HG03045 (cell line): ENCODE measurements at regions not wholly inside any gene's neighbourhood (a gene's known extent, or its start where the extent isn't known, plus 50 kb on each side); places are given as distances from the start of the nearest gene placed in this dataset.

ENCODE experiments used
- ATAC-seq: cut with Tn5 transposase; IDR thresholded peaks from one replicate; pipeline ENCODE4 v1.9.1; 2021; ENCODE audit warnings: mild to moderate bottlenecking, moderate library complexity; ENCODE audit not compliant: unreplicated experiment

DNA sequence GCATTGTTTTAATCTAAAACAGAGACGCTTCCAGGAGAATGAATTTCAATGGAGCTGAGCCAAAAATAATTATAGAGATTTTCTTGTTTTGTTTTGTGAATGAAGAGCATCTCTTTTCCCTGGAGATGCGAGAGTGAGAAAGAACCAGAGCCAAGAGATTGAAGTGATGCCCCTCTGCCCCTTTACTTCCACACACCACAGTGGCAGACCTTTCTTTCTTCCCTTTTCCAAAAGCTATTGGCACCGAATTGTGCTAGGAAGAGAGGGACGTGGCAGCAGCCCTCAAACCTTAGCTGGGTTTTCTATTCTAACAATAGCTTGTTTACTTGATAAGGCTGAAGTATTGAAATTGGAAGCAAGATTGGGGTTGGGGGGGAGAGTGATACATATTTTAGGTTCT is 133.0 kb upstream of the TMEM161B start:
- ATAC-seq = no peak

DNA sequence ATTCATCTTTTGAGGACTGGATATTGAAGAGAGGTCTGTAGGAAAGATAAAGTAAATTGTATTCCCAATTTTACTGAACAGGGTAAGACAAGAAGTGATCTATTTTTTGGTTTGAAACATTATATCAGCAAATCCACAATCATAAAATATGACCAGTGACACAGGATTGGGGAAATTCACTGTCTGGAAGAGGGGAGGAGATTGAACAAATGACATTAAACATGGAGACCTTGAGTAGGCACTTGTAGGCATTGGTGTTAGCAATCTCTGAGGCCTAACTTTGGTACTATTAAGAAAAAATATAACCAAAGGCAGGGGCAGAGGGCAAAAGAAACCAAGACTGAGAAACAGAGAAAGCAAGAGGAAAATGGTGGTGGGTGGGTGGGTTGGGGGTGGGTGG is 132.6 kb upstream of the TMEM161B start:
- no peak for ATAC-seq

DNA sequence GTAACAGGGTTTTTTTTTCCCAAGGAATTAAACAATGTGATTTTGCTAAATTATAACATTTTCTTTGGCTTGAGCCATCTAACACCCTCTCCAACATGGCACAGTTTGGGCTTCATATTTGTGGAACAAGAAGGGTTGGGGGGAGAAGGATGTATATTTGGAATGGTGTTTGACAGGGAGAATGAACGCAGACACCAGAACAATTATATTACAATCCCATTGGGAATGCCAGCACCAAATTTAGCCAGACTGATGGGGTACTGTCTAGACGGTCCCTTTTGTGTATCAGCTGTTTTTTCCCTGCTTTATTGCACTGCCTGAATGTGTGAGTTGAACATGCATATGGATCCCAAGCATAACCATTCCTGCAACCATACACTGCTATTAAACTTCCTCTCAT is 130.9 kb upstream of the TMEM161B start:
- ATAC-seq = no peak

DNA sequence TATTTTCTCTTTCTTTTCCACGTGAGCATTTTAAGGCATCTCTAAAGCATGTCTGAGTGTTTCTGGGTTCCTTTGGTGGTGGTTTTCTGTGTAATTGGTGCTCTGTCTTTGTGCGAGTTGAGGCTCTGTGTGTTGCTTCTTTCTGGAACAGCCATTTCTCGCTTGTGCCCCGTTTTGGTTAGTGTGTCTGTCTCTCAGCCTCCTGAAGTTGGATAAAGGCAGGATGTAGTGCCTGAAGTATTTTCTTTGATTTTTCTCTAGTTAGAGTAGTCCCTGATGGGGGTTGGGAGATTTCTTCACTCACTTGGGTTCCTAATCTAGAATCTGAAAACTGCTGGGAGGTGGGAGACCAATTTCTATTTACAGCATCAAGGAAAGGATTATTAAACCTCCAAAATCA is 129.7 kb upstream of the TMEM161B start:
- ATAC-seq = no peak

DNA sequence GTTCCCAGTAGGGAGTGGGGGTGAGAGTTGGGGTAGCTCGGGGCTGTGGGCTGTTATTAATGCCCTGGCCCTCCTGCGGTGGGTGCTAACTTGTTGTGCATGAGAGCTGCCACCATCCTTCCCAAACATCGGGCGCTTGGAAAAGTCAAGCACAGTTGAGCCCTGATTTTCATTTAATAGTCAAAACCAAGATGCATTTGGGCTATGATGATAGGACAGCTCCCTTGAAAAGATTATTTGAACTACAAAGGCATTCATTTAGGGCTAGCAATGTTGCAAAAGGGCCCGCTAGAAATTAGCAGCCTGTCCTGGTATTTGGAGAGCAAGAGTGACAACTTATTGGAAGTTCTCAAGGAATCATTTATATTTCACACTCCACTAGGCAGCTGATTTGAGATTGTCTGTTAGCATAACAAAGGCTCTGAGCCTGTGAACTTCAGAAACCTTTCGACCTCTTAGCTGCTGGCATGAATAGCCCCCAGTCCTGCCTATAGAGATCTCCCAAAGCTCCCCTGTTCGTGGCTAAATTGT is 128.2 kb upstream of the TMEM161B start:
- no peak for ATAC-seq

DNA sequence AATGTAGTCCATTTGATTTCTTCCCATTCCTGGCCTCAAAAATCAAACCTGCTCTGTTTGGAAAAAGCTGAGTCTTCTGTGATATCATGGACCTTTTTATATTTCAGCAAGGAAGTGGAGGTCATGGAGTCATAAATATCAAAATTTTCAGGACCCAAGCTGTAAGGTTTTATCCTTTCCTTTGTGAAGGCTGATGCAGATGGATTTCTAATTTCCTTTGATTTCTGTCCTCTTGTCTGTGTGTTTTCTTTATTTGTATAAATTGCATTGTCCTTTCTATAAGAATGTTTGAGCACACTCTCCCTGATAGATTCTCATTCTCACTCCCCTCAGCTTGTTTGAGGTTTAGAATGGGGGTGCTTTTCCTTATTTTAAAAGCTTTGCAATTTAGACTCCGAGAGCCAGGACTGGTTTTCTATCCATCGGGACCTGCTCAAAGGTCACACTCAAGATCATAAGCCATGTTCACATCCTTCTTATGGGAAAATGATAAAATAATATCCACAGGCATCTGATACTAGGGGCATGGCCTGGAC is 127.4 kb upstream of the TMEM161B start:
- ATAC-seq = no peak

DNA sequence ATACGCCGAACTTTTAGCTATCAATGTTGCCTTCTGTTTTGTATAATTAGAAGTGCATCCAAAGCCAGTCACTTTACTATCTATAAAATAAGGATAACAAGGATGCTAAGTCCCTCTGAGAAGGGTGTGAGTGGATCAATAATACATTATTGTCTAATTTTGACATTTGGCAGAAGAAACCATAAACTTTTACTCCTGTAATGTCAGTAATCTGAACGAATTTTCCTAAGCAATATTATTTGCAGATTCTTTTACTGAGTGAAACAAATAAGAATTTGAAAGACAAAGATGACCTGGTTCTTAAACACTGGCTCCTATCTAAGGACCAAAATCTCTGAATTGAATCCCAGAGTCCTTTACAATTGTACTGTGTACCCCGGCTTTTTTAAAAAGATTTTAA is 126.6 kb upstream of the TMEM161B start:
- no peak for ATAC-seq

DNA sequence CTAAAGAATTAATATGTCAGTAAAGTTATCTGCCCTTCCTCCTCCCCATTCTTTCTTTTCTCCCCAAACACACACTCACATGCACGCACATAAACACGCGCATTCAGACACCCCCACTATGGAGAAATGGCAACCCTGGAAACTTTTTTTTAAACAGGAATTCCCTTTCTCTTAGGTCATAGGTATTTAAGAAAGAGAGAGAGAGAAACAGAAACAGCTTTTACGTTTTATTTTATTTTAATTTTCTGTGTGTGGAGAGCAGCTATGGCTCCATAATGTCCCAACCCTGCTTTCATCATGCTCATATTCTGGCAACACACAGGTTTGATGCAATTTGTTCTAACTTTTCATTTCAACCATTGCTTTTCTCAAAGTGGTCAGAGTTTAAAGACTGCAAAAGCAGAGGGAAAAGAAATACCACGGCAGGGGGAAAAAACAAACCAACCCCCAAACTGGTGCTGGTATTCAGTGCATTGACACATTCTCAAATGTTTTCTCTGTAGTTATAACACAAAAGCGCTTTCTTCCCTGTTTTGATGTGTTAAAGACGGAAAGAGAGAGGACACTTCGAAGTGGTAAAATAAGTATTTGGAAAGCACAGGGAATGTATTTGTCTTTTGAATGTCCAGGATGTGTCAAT is 126.0 kb upstream of the TMEM161B start:
- no peak for ATAC-seq

DNA sequence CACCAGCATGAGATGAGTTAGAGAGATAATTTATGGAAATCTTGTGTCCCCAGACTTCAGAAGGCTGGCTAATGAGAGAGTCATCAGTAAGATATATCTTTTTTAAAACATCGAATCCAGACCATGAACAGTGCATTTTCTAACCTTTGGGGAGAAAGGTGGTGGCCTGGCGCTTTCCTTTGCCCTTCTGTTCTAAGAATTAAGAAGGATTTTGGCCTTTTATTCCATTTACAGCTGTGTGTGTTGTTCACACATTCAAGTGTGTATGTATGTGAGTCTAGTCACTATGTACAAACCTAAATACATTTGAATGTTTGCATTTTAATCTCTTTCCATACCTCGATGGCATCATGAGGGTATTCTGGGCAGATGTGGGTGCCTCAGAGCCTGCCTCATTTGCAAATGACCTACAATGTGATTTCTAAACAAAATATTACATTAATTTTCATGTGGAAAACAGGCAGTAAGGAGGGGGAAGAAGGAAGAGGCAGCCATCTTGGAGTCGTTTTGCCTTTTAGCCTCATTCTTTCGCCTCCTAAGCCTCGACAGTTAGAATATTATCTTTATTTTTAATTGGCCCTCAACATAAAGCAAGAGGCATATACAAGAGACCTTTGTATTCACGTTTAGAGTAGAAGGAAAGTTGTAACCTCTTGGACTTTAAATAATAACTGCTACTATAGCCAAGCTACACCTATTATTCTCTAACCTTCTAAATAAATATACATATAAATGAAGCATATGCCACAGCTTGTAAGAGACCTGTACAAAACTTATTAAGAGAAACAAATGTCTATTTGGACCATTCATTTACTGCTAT is 125.3 kb upstream of the TMEM161B start:
- ATAC-seq = no peak

DNA sequence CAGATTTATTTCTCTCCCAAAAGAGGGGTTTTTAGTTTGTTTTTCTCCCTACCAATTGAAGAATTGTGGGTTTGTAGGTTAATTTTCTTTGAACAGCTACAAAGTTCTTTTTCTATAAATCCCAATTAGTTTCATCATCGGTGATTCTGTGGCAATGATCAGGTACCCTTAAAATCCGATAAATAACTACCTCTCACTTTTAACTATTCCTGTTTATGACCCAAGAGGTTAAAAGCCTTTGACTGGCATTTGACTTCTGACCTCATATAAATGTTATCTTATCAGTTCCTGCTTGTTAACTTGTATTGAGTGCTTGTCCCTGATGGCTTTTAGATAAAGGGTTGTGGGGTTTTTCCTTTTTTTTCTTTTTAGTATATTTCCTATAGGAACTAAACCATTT is 124.4 kb upstream of the TMEM161B start:
- ATAC-seq = no peak

DNA sequence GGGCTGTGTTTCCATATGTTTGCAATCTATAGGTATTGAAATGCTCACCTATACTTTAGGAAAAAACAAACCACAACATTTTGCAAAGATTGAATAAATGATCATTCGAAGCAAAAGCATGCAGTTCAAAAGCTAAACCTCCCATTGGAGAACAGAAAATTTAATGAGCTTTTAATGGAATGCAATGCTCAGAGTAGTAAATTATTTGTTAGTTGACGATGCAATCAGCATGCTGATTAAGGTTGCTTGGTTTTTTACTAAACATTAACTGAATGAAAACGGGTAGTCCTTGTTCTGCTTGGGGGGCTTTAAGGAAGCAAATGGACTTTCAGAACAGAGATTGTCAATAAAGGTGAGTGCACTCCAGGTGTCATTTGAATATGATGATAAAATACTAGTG is 123.3 kb upstream of the TMEM161B start:
- ATAC-seq = no peak

DNA sequence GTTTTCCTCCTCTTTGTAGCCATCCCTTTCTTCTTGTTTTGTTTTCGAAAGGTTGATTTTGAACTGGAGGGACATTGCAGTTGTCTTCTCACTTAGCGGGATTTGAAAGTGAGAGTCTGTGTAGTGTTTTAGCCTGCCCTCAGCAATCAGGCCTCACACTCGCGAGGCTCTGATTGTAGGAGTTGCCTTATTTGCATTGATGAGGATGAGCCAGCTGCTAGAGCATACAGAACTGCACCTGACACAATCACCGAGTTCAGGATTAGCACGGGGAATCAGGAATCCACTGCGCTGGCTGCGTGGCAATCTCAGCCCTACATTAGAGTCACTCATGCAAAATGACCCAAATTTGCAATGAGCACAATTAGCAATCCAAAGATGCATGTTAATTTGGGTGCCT is 122.5 kb upstream of the TMEM161B start:
- no peak for ATAC-seq

DNA sequence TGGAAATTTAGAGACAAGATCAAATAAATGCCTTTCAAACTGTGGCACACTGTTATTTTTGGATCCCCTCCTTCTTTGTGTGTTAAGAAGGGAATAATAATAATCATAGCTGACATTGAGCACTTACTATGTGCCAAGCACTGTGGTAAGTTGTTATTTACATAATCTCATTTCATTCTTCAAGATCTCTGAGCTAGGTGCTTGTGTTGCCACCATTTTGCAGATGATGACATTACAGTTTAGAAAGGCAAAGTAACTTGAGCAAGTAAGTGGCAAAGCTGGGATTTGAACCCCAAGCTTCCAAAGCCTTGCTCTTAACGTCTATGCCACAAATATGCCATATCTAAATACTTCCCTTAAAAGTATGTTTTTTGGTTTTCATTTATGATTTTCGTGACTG is 121.8 kb upstream of the TMEM161B start:
- no peak for ATAC-seq

DNA sequence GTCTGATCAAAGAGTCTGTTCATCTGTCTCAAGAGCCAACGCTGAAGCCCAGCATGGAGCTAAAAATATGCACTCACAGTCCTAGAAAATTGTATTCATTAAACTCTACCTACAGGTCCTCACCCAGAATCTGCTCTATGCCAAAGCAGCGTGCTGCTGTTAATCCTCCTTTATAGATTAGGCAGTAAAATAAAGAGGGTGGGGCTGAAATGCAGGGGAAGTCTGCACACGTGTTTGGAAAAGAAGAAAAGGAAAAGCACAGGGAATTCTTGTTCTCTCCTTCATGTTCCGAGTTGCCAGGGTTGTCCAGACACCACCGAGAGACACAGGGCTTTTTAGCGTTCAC is 121.4 kb upstream of the TMEM161B start:
- ATAC-seq = no peak

DNA sequence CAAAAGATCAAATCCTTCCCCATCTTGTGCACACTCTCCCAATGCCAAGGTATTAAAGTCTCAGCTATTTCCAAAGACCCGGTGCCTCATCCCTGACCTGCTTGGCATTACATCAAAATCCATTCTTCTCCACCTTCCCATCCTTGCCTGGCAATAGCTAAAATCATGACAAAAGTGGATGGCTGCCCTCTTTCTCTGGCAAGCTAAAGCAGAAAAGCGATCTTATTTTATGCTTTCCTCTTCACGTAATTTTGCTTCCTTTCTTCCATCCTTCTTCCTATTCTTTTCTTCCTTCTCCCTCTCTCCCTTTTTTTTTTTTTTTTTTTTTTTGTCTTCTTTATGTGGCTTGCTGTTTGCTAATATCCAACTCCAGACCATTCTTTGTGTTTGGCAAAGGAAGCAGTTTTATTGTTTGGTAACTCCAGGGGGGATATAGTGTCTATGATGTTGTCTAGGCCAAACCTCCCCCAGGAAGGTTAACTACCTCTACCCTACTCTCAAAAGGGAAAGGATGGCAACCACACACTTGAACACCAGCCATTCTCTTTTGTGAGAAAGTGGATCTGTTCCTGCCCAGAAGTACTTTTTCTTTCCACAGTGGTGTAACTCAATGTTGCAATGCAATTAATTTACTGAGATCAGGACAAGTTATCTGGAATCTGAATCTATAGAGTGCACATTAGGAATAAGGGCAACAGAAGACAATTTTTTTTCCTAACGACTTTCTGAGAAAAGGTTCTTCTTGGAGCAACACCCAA is 120.9 kb upstream of the TMEM161B start:
- no peak for ATAC-seq

DNA sequence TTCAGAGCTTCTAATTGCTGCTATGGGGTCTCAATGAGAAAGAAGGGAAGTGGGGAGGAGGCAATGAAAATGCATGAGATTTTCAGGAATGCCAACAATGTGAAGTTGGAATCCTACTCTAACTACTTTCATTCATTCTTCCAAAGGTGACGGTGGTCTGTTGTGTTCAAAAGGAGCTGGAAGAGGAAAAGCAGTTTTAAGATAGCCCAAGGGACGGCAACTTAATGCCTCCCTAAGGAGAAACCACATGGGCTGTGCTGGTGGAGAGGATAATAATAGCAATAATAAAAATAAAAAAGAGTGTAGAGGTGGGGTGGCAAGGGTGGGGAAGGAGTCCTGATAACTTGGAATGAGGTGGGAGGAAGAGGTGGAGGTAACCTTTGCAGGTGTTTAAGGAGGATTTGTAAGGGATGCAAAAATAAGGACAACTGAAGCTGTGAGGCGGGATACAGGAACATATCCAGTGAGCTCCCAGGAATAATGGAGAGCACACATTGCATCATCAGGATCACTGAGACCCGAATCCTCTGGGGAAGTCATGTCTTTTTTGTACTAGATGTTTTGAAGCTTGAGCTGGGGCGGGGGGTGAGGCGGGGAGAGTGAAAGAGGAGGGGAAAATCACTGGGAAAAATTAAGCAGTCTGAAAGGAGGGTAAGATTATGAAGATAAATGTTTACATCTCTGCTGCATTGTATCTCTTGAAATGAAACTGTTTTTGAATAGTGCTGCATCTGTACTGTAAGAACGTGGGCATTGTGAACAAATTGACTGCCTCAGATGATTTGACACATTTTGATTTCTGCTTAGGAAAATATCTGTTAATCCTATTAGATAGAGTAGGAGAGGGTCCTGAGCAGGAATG is 120.1 kb upstream of the TMEM161B start:
- no peak for ATAC-seq

DNA sequence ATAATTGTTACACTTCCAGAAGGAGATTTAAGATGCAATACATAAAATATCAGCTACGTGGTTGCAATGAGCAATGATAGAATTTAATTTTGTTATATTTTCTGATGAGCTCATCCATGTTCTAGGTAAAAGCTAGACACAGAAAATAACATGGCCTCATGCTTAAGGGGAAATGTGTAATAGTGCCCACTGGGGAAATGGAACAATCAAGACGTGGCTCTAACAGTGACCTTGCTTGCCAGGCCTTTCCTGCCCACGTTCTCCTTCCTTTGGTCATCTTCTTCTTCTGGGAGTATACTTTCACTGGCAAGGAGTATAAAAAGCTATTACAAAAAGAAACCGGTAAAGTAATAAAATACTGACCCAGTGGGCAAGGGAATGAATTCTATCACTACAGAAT is 116.2 kb upstream of the TMEM161B start:
- ATAC-seq = no peak

DNA sequence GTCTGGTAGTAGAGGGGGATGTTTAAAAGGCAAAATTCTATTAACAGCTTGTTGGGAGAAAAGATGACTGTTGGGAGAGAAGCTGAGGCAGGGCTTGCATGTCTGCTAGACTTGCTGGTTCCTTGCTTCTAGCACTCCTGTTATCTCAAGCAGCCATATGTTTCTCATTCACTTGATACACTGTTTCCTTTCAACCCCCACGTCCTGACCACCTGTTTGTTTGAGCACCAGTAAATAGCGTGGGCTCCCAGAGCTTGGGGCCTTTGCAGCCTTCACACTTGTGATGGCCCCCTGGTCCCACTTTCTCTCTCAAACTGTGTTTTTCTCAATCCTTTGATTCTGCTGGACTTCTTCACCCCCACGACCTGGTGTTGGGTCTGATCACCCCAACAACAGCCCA is 111.7 kb upstream of the TMEM161B start:
- no peak for ATAC-seq

DNA sequence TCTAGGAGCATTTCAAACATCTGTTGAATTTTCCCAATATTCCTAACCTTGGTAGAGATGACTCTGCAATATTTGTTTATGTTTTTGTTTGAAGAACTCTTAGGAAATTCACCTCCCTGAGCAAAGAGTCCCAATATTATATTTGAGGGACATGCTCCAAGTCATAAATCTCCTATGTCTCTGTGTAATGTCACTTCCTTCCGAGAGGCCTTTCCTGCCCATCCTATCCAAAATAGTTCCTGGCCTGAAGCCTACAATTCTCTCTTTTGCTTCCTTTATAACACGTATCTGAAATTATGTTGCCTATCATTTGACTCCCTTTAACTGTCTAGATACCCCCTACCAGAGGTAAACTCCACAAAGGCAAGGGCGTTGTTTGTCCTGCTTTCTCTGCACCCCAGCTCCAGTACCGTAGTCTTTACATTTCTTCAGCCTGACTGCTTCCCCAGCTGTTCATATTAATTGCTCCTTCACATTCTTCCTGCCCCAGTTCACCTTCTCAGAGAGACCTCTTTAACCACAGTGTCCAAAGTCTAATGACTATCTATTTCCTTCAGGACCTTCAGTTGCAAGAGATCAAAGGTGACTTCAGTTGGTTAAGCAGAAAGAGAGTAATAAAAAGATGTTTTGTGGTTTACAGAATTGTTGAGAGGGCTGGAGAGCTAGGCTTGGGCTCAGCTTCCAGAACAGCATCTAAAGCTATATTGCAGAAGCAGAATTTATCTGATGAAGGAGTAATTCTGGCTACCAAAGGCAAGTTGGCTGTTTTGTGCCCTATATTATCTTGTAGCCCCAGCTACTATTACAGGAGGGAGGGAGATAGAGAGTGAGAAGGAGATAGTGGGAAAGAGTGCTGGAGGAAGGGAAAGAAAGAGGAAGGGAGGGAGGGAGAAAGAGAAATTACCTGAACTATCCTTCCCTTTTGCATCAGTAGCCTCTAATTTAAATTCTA is 109.3 kb upstream of the TMEM161B start:
- ATAC-seq = no peak

DNA sequence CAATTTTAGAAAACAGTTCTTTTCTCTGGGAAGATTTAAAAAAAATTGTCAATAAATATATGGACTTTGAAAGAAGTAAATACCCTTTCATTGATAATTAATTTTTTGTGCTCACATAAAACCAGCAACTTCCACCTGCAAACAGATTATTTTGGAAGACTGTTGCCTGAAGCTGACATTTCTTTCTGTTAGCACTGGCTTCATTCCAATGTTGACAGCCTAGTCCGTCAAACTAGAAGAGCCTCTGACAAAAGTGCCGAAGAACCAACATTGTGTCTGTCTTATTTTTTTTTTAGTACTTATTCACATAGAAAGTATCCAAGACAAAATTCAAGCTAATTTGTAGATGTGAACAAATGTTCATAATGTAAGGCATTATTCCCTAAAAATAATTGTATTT is 108.6 kb upstream of the TMEM161B start:
- no peak for ATAC-seq
